Ecto neural progenitor cell (in vitro differentiated cells): ENCODE measurements at regions not wholly inside any gene's neighbourhood (a gene's known extent, or its start where the extent isn't known, plus 50 kb on each side); places are given as distances from the start of the nearest gene placed in this dataset.
"Not testable (repeated sequence)": the region's sequence is repeated elsewhere in the genome, so short reads cannot be mapped to it uniquely, and the experiment has no call there.

ENCODE experiments used
- DNase-seq: peaks from one replicate; pipeline ENCODE4 v3.0.0-alpha.2; 2018; ENCODE audit warnings: low spot score

DNA sequence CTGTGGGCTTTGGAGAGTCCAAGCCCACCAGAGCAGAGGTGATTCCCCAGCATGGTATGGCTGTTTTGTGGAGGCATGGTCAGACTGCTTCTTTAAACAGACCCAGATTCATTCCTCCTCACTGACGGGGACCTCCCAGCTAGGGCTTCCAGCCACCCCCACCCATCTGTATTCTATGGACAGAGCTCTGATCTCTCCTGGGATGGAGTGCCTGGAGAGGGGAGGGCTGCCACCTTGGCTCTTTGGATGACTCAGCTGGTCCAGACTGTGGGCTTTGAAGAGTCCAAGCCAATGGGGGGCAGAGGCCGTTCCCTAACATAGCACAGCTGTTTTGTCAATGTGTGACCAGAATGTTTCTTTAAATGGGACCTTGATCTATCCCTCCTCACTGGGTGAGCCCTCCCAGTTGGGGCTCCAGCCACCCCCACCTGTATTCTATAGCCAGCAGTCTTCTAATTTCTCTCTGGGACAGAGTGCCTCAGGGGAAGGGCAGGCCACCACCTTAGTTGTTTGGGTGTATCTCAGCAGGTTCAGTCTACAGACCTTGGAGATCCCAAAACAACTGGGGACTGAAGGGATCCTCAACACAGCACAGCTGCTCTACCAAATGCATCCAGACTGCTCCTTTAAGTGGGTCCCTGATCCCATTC is 122.0 kb upstream of the OSTN start:
- DNase-seq: no peak

DNA sequence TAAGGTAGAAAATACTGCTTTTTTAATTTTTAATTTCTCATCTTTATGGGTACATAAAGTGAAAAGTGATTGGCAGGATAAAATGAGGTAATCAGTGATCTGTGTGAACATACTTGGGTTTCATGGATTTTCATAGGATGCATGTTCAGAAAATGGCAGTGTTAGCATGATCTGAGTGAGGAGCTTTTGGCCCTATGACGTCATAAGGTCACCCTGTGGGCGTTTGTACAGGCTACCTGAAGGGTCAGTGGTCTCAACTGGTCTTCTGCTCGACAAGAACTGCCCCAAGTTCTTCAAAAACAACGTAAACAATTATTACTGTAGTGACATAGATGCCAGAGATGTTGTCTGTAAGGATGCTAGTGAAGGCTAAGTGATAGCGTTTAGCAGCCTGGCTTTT is 124.5 kb upstream of the OSTN start:
- DNase-seq: no peak

DNA sequence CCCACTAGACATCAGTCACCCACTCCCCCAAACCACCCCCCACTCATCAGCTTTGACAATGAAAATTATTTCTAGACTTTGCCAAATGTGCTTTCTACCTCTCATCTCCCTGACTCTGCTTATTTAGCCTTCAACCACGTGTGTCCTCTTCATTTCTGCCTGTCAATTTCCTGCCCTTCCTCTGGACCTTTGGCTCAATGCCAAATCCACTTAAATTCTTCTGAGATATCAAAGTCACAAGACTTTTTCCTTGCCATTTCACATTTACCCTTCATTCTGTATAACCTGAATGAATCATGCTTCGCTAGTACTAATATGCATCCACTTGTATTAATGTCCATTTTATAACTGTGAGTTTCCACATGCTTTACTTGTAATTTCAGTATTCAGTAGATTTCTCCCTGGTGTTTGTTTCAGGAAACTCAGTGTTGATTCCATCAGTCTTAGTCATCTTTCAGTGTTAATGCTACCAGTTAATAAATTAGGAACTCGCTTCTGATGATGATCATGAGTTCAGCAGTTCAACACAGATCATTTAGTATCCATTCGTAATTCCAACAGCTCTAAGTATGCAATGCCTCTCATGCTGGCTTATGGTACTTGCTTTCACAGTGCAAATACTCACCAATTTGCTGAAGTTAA is 128.2 kb upstream of the OSTN start:
- no peak for DNase-seq

DNA sequence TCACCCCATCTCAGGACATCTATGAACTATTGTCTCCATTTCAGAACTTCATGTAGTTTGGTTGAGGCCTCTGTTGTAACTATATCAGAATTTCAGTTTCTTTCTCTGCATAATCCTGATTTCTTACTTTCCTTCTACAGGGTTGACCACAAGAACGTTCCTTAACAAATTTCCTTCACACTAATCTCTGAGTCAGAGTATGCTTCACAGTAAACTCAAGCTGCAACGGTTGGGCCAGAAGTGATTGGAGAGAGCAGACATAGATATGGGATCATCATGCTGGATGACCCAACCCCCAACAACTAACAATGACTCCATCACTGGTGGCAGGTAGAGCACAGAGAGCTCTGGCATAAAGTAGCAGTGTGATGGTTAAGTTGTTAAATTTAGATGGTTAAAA is 128.8 kb upstream of the OSTN start:
- DNase-seq: no peak

DNA sequence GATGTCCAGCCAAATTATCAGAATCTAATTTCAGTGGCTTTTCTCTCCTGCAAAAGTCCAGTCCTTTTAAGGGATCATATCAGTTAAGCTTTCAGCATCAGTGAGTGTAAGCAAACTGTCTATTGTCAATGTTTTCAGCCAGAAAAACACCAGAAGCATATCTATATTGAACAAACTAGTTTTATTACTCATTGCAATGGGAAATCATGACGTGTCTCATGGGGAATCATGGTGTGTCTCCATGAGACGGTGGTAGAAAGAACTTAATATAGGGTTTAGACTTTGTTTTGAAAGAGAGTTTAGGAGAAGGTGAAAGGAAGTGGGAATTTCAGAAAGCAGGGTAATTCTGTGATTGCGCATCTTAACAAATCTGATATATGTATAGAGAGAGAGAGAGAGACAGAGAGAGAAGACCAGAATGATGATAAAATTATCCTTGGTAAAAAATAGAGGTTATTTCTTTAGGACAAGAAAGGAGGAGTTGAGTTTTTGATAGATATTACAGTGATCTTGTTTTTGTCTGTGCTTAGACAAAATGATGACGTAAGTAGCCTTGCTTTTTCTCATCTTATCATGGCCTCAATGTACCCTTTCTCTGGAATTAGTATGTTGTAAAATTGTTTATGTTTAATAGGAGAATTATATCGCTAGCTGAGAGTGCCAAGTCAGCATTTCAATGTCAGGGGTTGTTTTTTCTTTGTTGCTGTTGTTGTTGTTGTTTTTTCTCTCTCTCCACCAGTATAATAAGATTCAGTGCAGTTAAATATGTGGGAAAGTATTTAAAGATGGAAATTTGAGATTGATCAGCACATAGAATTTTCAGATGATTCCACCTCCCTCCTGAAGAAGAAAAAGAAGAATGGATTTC is 129.9 kb upstream of the OSTN start:
- DNase-seq: no peak

DNA sequence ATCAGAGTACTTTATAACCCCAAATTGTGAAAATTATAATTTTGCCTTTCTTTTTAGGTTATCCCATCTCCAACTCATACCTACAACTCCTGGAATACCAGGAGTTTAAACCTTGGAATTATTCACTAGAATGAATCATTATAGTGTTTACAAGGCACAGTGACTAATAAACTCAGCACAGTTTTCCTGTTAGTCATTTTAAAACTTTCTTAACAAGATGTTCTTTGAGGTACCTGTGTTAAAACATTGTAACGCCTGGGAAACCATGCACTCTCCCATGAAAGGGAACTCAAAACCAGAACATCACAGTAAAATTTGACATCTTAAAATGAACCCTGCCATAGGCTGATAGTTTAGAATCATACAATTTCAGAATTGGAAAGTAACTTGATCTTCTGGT is 132.4 kb upstream of the OSTN start:
- DNase-seq: no peak

DNA sequence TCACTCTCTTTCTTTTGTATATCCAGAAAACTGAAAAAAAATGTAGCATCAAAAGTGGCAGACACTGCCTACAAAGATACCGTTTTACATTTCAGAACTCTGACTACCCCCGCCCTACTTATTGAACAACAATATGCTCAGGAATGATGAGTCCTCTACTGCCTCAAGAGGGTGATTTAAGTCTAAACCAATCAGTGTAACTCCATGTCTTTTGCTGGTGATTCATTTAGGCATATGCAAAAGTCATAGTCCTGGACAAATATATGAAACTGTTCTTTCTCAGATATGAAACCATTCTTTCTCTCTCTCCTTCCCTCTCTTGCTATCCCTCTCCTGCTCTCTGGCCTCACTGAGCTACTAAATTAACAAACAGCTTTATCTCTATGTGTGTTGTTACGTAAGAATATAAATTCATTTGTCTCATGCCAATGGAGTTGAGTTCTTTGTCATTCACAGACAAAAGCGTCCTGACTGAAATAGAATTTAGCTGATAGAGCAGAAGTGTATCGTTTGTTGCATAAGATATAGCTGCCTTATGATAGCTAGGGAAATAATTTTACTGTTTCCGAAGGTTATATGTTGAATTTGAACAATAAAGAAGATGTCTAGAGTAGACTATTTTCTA is 133.7 kb upstream of the OSTN start:
- DNase-seq: no peak

DNA sequence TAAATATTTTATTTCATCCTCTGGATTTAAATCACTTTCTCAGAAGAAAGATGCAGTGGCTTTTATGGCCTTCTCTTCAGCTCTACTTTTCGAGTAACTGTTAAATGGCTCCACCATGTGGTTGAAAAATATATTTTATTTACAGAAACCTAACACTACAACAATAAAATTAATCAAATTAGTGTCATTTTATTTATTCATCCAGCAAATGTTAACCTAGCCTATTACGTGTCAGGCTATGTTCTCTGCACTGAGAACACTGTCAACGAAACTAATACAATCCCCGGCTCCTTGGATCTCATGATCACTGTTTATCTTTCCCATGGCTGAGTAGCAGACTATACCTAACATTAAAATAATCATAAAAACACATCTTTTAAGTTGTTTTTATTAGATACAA is 148.0 kb upstream of the OSTN start:
- DNase-seq: no peak

DNA sequence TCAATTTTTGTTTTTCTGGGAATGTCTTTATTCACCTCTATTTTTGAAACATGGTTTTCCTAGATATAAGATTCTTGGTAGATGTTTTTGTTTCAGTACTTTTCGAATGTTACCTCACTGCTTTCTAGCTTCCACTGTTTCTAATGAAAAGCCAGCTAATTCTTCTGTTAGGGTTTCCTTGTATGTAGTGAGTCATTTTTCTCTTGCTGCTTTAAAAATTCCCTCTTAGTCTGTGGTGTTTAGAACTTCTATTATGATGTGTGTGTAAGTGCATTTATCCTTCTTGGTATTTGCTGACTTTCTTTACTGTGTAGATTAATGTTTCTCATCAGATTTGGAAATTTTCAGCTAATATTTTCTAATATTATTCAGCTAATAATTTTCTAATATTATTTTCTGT is 151.1 kb upstream of the OSTN start:
- no peak for DNase-seq

DNA sequence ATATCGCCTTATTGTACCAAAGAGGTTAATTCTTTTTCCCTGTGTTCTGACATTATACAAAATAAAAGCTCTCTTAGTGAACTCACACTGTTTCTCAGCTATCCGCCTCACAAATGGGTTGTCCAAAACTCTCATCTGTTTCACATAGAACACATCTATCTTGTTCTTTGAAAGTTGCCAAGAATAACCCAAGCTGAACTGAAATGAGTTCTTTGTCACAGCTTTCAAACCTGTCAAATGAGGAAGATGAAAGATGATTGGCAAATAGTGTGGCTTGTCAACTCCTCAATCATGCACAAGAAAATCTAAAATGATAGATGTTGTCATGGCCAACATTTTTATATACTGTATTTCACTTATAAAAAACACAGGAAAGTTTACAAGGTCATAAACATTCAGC is 168.1 kb upstream of the OSTN start:
- DNase-seq: no peak

DNA sequence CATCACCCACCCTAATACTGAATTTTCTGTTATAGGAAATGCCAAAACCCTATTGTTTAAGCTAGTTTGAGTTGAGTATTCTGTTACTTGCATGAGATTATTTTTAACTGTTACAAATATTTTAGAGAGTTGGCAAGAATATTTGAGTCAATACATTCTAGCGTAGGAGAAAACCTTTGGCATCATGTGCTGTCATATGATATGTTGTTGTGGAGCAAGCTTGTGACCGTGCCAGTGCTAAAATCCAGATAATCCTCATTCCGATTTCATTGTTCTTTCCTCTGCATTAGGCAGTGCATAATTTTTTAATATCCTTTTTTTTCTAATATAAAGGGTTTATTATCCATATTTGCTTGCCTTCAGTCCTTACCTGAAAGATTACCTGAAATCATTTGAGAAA is 168.0 kb upstream of the GMNC start:
- DNase-seq: no peak

DNA sequence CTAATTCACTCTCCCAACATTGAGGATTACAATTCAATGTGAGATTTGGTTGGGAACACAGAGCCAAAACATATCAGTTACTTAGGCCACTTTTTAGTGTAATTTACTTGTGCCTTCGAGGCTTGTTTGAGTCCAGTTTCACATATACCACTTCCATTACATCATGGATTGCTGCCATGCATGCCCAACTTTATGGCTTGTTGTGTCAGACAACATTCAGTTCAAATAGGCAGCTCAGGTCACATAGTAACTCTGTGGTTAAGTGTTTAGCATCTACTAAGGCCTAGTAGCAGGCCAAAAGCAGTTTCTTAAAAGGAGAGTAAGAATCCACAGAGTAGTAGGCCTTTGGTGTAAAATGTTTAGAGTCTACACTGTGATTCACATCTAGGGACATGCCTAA is 164.3 kb upstream of the GMNC start:
- no peak for DNase-seq

DNA sequence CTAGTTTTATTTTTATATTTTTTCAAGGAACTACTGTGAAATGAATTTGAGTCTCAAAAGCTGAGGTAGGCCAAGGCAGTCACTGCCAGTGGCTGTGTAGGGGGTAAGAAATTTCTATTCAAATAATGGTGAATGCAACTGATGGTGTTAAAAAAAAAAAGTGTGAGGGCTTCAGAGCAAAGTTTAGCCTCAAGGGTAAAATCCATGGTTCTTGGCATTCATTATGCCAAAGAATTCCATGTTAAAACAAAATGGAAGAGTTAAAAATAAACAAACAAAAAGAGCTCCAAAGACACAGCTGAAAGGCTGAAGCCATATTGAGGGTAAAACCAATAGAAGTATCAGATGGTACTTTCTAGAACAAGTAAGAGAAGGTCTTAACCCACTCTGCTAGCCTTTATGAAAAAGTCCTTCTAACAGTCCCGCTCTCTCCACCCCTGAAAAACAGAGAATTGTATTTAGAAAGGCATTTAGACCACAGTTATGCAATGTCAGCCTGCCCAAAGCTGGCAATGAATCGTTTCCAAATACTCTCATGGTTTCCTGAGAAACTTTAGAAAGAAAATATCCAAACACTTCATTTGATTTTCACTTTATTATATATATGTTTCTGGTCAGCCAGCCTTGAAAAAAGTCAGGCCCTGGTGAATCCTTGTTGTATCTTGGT is 158.4 kb upstream of the GMNC start:
- DNase-seq: no peak

DNA sequence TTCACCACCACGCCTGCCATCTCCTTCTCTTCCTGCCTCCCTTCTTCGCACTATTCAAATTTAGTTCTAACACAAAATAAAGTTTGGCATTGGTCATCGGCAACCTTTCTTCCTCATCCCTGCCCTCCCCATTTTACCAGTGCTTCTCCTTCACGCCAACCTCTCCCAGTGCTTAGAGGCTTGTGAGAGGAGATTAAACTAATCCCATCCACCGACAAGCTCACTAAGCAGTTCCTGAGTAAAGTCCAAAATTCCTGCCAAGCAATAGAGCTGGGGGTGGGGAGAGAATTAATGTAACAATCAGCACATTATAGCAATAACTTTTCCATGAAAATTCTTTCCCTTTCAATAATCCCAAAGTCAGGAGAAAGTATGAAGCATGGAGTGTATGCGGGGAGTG is 157.4 kb upstream of the GMNC start:
- DNase-seq: no peak

DNA sequence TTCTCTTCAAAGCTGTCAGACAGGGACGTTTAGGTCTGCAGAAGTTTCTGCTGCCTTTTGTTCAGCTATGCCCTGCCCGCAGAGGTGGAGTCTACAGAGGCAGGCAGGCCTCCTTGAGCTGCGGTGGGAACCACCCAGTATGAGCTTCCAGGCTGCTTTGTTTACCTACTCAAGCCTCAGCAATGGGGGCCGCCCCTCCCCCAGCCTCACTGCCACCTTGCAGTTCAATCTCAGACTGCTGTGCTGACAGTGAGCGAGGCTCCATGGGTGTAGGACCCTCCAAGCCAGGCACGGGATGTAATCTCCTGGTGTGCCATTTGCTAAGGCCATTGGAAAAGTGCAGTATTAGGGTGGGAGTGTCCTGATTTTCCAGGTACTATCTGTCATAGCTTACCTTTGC is 153.5 kb upstream of the GMNC start:
- not testable (repeated sequence) for DNase-seq

DNA sequence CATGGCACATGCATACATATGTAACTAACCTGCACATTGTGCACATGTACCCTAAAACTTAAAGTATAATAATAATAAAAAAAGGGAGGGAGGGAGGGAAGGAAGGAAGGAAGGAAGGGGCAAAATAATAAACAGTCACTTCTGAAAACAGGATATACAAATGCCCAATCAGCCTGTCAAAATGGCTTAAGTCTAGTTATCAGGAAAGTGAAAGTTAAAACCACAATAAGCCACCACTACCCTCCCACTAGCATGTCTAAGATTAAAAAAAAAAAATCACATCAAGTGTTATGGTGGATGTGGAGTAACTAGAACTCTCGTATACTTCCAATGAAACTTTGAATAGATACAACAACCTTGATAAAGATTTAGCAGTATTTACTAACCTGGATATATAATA is 145.6 kb upstream of the GMNC start:
- DNase-seq: no peak

DNA sequence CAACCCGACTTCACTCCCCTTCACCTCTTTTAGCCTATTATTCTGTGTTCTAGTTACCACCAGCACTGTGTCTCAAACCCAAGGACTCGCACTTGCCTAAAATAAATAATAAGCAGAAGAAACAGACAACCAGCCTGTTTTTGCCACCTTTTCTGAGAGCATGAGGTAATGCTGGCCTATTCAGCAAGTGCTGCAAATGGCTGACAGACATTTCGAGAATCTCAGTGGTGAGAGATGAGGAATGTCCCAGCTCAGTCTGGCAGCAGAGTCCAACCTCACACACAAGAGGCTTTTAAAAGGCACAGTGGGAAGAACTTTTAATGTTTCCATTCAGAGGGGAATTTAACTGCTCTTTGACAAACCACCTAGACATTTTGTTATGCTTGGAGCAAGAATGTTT is 143.3 kb upstream of the GMNC start:
- DNase-seq: peak; percentile 48

DNA sequence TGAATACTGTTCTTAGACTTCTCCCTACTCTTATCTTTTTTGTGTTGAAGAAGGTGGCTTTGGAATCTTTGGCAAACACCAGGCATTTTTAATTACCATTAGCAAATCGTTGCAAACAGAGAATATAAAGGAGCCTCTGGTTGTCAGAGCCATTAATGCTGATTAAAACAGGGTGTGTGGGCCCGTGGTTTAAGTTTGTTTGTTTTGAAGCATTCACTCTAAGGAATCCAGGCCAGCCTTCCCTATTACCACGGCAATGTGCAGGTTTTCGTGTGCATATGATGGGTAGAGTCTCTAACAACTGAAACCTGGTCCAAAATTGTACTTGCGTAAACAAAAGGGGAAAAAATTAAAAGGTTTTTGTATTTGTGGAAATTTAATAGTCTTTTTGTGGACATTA is 141.2 kb upstream of the GMNC start:
- no peak for DNase-seq

DNA sequence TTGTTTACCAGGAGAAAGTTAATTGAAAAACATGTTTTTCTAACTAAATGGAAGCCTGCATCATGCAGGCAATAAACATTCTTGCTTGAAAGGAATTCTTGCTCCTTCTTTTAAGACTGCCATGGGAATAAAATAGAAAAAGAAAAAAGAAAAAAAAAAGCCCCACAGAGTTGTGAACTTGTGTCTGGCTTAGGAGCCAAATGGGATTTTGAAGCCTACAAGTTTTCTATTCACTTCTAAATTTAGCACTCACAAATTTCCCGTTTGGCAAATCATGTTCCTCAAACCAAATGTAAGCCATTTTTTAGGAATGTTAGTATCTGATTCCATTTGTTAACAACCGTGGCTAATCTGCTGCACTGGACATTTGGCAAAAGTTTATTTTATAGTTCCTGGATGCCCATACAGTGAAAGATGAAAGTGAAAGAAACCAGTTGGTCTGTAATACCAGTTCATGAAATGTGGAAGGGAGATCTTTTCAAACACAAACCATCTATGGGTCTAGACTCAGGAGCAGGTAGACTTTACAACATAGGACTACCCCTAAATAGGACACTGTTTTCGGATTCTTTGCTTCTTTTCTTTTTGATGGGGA is 133.8 kb upstream of the GMNC start:
- no peak for DNase-seq

DNA sequence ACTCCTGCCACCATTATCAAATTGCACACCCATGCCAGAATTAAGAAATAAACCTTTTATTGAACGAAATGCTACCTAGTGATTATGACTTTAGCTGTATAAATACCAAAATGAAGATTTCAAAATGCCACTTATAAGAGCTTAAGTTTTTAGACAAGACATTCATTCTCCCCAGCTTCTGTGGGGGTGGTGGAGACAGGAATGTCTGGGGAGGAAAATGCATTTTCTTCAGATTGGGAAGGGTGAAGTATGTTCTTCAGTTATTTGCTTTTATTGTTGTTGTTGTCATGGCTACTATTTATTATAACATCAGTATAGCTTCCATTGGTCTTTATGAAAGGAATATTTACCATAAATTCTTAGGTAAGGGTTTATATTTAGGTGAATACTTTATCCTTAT is 132.7 kb upstream of the GMNC start:
- no peak for DNase-seq

DNA sequence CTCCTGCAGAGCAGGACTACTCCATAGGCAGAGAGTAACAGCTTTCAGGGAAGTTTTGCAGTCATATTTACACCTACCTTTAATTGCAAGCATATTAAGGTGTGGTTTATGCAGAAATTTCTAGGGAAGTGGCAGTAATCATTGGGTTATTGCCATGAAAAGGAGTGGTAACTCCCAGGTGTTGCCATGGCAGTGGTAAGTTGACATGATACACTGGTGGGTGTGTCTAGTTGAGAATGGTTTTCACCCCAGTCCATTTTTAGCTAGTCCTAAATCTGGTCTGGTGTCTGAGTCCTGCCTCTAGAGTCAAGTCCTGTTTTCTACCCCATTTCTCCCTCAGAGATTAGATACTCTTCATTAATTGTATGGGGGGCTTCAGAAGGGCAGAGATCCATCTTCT is 128.4 kb upstream of the GMNC start:
- no peak for DNase-seq

DNA sequence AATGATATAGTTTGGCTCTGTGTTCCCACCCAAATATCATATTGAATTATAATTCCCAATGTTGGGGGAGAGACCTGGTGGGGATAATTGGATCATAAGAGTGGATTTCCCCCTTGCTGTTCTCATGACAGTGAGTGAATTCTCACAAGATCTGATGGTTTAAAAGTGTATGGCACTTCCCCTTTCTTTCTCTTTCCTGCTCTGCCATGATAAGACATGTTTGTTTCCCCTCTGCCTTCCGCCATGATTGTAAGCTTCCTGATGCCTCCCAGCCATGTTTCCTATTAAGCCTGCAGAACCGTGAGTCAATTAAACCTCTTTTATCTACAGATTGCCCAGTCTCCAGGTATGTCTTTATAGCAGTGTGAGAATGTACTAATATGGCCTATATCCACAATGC is 126.7 kb upstream of the GMNC start:
- DNase-seq: no peak
